ENCODE measurements at regions not wholly inside any gene's neighbourhood (a gene's known extent, or its start where the extent isn't known, plus 50 kb on each side); places are given as distances from the start of the nearest gene placed in this dataset.

DNA sequence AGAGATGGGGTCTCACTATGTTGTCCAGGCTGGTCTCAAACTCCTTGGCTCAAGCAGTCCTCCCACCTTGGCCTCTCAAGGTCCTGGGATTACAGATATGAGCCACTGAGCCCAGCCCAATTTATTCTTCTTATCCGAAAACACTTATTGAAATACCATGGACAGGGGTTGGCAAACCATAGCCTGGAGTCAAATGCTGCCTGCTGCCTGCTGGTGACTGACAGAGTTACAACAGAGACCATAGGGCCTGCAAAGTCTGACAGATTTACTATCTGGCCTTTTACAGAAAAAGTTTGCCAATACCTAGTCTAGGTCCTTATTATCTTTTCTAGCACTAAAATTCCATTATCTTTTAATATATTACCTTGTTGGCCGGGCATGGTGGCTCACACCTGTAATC, 87.1 kb upstream of the ZNF281 start:
- TF ChIP-seq, protein P1, sequence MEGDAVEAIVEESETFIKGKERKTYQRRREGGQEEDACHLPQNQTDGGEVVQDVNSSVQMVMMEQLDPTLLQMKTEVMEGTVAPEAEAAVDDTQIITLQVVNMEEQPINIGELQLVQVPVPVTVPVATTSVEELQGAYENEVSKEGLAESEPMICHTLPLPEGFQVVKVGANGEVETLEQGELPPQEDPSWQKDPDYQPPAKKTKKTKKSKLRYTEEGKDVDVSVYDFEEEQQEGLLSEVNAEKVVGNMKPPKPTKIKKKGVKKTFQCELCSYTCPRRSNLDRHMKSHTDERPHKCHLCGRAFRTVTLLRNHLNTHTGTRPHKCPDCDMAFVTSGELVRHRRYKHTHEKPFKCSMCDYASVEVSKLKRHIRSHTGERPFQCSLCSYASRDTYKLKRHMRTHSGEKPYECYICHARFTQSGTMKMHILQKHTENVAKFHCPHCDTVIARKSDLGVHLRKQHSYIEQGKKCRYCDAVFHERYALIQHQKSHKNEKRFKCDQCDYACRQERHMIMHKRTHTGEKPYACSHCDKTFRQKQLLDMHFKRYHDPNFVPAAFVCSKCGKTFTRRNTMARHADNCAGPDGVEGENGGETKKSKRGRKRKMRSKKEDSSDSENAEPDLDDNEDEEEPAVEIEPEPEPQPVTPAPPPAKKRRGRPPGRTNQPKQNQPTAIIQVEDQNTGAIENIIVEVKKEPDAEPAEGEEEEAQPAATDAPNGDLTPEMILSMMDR (conservative IDR thresholded peaks at IDR 0.05; ENCODE audit: low read length): no peak
- no peak for DNase-seq (ENCODE audit: low read depth)
- H3K4me3 ChIP-seq (ENCODE audit: low read length): no peak overlapping the region

DNA sequence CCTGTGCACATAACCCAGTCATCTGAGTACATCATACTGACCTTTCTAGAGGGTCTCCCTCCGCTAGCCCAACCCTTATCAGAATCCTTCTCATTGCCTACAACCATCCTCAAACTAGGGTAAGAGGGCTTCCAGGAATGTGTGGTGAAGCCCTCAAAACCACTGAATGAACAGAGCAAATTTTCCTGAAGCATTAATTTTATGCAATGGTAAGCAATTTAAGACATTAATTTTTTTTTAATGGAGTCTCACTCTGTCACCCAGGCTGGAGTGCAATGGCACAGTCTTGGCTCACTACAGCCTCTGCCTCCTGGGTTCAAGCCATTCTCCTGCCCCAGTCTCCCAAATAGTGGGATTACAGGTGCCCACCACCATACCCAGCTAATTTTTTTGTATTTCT, 86.1 kb upstream of the ZNF281 start:
- no peak for DNase-seq (ENCODE audit: low read depth)
- H3K4me3 ChIP-seq (ENCODE audit: low read length): no peak overlapping the region
- TF ChIP-seq, protein P1 (conservative IDR thresholded peaks at IDR 0.05; ENCODE audit: low read length): no peak

DNA sequence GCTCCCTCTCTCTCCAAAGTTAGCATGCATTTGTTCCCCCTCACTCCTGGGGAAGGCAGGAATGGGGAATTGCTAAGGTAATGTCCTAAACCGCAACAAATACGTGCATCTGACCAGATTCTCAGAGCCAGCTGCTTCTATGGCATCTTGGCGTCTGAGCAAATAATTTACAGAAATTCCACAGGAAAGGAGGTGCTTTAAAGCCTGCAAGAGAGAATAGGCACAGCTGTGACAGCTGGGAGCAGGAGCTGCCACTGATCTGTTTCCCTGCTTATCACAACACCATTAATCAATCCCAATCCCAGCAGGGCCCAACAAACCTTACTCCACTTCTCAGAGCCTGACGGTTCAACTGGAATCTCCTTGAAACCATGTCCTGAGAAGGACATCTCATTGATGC, 83.5 kb upstream of the ZNF281 start:
- DNase-seq (ENCODE audit: low read depth): no peak
- H3K4me3 ChIP-seq (ENCODE audit: low read length): no peak overlapping the region
- TF ChIP-seq, protein P1 (conservative IDR thresholded peaks at IDR 0.05; ENCODE audit: low read length): no peak

DNA sequence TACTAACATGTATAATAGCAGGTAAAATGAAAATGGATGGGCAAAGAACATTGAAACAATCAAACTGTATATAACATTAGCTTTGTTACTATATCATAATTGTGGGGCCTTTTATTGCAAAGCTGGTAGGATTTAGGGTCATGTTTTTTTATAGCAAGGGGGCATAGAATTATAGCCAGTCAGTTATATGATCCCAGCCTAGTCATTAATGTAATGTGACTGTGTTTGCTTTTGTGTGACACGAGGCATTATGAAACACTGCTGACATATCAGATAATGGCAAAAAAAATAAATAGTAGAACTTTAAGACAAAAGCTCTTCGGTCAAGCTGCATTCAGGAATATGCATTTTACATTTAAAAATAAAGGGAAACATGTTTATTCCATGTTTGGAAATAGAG, 81.3 kb upstream of the ZNF281 start:
- TF ChIP-seq, protein P1 (conservative IDR thresholded peaks at IDR 0.05; ENCODE audit: low read length): no peak
- no peak for DNase-seq (ENCODE audit: low read depth)

DNA sequence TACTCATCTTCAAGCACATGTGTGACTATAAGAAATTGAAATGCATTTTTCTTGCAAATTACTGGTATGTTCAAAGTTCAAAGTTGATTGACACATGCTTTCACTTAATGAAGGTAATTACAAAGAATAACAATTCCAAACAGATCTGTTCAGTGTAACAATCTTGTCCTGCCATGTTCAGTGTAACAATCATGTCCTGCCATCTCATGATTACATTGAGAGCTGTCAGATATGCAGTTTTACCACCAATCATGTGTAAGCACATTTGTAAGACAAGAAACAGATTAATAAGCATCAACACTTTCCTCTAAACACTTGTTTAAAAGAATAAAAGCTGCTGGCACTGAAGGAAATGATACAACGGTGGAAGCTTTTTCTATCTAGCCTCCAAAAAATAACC, 80.3 kb upstream of the ZNF281 start:
- TF ChIP-seq, protein P1 (conservative IDR thresholded peaks at IDR 0.05; ENCODE audit: low read length): no peak
- no peak for DNase-seq (ENCODE audit: low read depth)
- no peak overlapping the region for H3K4me3 ChIP-seq (ENCODE audit: low read length)

More for the DNA sequence above, 81.3 kb upstream of the ZNF281 start:
- H3K4me3 ChIP-seq (ENCODE audit: low read length): no peak overlapping the region

DNA sequence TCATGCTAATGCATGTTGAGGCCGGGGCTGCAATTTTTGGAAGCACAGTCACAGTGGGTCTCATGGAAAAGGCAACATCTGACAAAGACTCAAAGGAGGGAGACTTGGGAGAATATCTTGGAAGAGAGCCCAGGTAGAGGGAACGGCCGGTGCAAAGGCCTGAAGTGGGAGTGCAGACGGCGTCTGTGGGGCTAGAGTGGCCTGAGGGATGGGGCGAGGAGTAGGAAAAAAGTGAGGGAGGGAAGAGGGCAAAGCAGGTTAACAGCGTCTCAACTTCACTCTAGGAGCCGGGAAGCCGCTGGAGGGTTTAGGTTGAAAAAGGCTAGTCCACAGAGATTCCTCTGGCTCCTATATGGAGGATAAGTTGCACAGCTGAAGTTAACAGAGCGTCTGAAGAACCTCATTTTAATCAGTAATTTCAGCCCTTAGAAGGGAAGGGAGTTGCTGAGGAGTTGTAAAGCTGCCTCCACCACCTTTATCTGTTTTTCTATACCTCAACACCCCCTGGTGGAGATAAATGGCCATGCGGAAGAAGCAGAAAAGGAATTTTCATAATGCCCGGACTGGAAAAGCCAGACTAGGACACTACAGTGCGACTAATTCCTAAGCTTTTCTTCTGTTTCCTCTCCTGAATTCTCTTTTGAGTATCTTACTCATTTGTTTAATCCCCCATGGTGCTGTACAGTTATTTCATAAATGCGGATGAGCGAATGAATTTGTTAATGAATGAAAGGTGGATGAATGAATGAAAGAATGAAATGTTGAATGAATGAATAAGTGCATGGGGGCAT, 78.7 kb upstream of the ZNF281 start:
- DNase-seq (ENCODE audit: low read depth): peak; percentile 87
- TF ChIP-seq, protein P1 (conservative IDR thresholded peaks at IDR 0.05; ENCODE audit: low read length): peak; percentile 94
- no peak overlapping the region for H3K4me3 ChIP-seq (ENCODE audit: low read length)

DNA sequence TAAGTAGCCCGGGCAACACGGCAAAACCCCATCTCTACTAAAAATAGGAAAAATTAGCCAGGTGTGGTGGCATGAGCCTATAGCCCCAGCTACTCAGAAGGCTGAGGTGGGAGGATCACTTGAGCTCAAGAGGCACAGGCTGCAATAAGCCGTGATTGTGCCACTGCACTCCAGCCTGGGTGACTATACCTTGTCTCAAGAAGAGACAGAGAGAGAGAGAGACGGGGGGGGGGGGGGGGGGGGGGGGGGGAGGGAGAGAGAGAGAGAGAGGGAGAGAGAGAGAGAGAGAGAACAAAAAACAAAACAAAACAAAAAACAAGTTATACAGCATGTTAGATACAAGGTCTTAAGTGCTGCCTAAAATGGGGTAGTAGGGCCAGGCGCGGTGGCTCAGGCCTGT, 77.8 kb upstream of the ZNF281 start:
- DNase-seq (ENCODE audit: low read depth): no peak
- TF ChIP-seq, protein P1 (conservative IDR thresholded peaks at IDR 0.05; ENCODE audit: low read length): no peak
- H3K4me3 ChIP-seq (ENCODE audit: low read length): no peak overlapping the region

All from AG10803 (cell line).